Fibroblast of skin of left quadriceps (primary cell): ENCODE measurements at regions not wholly inside any gene's neighbourhood (a gene's known extent, or its start where the extent isn't known, plus 50 kb on each side); places are given as distances from the start of the nearest gene placed in this dataset.

Experiments
- DNase-seq, 2 experiments: peaks; one replicate each; pipeline ENCODE4 v3.0.0-alpha.2; 2013; ENCODE audit warnings: low read depth in 2 of 2

DNA sequence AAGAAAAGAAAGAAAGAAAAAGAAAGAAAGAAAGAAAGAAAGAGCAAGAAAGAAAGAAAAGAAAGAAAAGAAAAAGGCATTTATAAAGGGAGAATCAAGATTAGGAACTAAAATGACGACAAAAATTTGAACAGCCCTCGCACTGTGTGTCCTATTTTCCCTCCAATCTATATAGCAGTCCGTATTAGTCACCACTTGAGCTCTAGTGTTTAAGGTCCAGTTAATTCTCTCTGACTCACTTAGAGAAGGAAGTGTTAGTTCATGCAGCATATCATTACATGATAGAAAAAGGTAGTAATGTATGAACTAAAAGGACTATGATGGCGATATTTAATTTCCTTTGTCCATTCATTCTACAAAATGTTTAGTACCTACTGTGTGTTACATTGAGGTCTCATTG lies 122.7 kb downstream of the CBLL2 start:
- no peak for DNase-seq

DNA sequence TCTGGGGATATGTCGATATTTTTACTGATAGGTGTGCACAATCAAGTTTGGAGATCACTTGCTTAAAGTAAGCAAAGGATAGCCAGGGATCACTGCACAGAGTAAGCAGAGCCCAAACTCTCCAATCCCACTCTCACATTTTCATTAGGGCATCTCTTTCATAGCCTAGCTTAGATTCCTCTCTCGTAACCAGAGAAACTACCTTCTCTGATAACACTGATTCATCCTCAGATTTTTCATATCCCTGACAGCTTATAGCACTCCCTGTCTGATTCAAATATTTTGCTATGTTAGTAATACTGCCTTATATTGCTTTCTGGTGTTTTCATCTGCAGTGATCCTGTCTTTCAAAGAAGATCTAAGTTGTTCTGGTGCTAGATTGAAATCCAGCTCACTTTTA lies 123.7 kb downstream of the CBLL2 start:
- no peak for DNase-seq

DNA sequence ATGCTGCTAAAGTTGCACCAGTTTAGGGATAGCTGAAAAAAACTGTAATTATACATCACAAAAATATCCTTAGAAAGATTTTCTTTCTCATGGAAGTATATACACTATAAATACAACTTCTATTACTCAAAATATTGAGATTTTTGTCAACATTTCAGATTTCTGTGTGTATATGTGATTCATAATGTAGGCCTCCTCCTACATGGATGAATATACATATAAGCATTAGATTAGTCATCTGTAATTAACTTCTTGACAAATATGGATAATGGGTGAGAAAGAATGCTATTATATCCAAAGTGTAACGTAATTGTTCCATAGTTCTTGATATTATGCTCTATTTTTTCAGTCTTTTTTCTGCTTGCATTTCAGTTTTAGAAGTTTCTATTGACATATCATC lies 124.9 kb downstream of the CBLL2 start:
- no peak for DNase-seq

DNA sequence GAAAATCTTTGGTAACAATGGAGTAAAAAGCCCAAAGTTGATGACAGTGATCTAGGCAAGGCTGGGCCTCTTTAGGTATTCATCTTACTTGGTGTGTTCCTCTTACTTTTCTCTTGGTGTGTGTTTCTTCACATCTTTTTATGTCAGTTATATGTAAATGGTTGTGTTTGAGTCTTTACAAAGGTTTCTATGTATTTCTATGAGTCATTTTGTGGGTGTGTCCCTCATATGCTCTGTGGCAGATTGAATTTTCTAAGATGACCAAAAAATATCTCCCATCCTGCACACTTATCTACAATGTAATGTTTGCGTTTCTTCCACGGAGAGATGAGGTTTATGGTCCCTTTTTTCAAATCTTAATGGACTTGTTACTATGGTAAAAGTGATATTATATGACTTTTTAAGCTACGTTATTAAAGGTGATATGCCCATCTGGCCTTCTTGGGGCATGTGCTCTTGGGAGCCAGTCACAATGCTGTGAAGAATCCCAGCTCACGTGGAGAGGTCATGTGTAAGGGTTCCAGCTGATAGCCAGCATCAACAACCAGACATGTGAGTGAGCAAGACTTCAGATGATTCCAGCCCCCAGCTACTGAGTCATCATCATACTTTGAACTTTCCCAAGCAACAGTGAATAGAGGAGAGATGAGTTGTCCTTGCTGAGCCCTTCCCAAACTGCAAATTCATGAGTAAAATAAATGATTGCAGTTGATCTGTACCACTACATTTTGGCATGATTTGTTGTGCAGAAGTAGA lies 126.9 kb downstream of the CBLL2 start:
- no peak for DNase-seq

DNA sequence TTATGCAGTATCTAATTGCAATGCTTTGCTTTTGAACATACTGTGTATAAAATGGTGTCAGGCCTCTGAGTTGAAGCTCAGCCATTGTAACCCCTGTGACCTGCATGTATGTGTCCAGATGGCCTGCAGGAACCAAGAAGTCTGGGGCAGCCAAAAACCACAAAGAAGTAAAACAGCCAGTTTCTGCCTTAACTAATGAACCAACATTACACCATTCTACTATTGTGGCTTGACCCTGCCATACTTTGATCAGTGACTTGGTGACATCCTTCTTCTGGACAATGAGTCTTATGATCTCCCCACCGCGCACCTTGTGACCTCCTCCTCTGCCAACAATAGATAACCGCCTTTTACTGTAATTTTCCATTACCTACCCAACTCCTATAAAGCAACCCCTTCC lies 131.6 kb downstream of the CBLL2 start:
- no peak for DNase-seq

DNA sequence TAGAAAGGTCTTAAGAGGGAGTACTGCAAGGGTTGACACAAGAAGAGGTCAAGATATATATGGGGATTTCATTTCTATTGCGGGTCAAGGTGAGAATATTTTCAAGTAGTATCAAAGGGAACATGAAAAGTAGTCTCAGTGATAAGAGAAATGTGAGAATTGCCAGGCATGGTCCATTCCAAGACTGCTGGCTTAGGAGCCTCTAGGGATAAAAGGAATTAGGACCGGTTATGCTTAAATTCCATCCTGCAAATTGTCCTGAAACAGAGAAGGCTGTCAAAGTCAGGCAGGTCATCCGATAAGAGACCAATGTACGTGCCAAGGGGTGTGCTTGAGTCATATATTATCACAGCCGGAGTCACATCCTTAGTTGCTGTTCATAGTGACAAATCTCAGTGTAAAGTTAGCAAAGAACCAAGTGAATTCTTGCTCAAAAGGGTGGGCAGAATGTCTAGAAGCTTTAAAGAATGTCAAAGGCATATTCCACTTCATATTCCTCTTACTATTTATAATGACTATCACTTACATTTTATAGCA lies 133.6 kb downstream of the CBLL2 start:
- DNase-seq, result no peak

DNA sequence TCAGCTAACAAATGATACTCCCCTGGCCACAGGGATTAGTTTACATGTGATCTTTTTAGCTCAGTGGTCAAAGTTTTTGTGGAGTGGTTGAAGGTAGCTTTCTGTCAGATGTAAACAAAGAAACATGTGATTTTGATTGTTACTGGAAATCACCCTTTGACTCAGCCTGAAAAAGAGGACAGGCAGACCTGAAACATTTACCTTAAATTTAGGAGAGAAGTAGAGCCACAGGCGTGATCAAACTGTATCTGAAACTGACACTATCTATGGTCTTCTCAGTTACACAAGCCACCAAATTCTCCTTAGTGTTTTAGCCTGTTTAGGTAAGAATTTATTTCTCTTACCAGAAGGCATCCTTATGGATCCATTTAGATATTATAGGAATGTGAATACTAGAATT lies 136.7 kb downstream of the CBLL2 start:
- no peak for DNase-seq

DNA sequence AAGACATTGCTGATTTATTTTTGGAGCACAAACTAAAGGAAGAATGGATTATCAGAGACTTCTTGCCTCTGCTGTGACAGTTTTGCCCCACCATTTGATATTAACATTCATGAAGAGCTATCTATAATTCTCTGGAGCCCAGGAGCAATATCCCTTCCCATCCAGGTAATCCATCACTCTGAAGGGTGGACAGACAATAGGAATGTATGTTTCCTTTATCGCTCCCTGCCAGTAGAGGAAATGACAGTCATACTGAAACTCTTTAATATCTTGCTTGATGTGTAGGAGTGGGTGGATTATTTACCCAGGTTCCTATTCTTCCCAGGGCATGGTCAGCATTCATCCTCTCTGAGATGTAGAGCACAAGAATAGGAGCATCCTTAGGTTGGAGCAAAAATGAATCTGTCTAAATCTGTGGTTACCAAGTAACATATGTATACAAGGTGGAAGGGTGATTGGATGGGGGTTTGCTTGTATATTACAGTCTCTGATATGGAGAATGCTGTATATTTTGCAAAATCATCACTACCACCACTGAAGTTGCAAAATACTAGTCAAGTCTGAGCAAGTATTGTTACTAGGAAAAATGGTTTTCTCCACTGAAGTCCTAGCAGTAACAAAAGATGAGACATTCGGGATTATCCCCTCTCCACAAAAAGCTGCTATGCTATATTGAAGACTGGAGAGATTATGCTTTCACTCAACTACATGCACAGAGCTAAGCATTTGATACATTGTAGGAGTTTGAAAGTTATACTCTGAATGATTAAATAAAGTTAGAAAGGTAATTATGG lies 151.6 kb downstream of the CBLL2 start:
- no peak for DNase-seq

DNA sequence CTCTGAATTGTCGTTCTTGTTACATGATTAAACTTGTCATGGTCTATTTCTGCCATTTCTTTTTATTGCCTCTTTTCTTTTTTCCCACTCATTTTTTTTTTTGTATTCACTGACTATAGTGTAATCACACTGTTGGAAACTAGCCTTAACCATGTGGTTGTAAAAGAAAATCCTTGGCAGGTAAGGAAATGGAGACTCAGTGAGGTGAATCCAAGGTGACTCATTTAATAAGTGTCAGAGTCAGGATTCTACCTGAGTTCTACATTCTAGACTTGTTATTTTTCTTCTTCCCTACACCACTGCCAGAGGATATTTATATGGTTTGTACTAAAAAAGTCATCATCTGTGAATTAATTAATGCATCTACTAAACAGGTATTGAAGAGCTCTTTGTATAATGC lies 152.2 kb downstream of the CBLL2 start:
- no peak for DNase-seq

DNA sequence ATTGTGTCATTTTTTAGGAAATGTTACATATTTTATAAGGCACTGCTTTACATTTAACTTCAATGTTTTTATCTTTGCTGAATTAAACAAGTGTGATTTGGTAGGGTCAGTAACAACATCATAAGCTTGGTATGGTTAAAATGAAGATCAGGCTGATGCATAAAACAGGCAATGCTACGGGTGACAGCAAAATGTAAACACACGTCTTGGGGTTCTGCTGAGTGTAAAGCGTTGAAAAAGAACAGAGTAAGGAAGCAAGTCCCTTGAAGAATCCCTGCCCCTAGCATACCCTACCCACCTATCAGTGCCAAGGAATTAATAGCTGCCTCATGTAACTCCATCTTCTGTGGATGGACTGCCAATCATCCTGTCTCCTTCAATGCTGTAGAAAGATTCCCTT lies 157.0 kb downstream of the CBLL2 start:
- DNase-seq, result no peak

DNA sequence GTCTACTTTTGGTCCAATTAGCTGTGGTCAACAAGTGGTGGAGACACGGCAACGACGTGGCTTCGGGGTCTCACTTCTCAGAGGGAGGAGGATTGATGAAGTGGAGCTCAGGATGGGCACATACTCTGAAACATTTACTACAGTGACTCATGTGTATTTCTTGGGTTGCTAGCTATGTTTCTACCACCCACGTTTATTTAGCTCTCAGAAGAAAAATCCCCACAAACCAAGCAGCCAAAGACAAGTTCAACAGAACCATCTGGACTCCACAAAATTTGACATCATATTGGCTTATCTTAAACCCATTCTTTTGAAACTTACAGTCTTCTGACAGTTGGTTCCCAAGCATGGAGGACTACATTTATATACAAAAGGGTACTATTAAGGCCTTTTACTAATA lies 158.0 kb downstream of the CBLL2 start:
- DNase-seq, result no peak

DNA sequence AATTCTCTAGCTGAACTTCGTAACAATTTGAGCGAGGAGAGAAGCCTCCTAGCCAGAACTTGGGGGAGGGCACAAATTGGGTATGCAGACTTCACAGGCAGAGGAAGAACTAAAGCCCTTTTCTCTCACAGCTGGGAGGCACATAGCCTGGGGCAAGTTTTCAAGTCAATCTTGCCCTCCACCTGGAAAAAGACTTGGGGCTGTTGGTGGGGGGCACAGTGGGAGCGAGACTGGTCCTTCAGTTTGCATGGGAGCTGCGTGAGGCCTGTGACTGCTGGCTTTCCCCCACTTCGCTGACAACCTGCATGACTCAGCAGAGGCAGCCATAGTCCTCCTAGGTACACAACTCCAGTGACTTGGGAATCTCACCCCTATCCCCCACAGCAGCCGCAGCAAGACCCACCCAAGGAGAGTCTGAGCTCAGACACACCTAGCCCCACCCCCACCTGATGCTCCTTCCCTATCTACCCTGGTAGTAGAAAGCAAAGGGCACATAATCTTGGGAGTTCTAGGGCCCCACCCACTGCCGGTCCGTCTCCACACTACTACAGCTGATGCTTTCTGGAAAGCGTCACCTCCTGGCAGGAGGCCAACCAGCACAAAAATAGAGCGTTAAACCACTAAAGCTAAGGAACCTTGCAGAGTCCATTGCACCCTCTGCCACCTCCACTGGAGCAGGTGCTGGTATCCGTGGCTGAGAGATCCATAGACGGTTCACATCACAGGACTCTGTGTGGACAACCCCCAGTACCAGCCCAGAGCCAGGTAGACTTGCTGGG lies 160.8 kb downstream of the CBLL2 start:
- DNase-seq, result no peak

DNA sequence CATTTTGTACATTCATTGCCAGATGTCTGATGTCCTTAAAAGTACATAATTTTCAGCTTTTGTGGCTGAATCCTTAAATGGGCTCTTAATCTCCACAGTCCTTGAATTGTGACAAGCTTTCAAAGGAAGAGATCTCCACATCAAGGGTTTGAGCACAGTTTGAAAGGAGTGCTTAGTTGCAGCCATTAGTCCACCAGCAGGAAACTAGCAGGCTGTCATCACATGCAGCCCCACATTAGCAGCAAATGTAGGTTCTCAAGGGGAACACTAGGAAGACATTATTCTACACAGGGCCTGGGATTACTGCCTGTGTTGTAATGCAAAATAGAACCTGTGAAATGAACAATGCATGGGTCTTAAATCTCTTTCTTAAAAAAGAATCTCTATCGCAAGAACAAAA lies 173.2 kb downstream of the CBLL2 start:
- DNase-seq, result no peak

DNA sequence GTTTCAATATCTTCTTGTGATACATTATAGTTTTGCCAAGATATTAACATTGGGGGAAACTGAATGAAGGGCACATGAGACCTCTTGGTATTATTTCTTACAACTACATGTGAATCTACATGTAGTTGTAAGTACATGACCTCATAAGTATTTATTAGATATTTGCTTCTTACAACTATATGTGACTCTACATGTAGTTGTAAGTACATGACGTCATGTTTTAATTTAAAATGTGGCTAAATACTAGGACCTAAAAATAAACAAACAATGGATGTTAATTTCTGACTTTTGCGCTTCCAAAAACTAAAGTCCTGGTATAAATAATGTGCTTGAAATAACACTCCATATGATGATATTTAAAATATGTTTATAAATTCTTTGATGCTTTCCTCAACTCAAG lies 190.2 kb downstream of the CBLL2 start:
- DNase-seq, result no peak

DNA sequence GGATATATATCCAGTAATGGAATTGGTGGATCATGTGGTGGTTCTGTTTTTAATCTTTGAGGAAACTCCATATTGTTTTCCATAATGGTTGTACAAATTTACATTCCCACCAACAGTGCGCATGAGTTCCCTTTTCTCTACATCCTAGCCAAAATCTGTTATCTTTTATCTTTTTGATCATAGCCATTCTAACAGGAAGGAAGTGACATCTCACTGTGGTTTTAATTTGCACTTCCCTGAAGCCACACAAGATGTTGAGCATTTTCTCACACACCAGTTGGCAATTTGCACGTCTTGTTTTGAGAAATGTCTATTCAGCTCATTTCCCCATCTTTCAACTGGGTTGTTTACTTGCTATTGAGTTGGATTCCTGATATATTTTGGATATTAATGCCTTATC lies 194.9 kb downstream of the CBLL2 start:
- DNase-seq, result no peak

DNA sequence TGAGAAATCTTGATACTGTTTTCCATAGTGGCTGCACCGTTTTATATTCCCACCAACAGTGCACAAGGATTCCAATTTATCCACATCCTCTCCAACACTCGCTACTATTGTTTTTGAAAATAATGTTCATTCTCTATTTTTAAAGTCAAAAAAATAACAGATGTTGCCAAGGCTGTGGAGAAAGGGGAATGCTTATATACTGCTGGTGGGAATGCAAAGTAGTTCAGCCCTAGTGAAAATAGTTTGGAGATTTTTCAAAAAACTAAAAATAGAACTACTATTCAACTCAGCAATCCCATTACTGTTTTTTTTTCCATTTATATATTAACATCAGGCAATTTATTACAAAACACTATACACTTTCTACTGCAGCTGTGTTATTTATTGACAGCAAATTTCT lies 208.7 kb downstream of the CBLL2 start:
- no peak for DNase-seq

DNA sequence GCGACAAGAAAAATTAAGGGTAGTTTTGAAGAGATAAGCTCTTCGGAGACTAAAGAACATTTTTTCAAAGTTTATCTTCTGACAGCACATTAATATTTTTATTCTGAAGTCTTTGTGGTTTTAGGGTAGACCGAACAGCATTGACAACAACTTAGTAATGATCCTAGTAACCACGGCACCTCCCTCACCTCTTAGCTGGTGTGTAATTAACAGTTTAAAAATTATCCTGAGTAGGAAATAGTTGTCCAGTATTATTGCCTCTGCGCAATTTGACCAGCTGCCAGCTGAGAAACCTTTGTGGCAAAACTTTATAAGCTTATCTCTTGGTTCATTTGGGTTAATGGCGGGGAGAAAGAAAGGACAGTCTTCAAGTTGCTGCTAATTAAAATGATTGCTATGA lies 213.6 kb downstream of the CBLL2 start:
- DNase-seq, result no peak

DNA sequence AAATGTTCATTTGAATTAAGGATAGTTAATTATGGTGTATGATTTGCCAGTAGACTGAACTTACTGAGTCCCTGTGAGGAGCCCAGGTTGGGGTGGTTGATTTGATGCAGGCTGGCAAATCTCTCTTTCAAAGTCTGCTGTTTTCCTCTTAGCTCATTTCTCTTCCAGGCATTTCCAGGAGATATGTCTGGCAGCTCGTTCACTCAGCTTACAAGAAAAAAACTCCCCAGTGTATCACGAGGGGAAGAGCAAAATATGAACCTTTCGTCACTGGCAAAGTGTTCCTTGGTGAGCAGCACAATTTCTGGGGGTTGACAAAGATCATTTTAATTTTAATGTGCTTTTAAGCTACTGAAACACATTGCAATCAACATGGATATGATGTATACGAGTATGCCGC lies 244.2 kb downstream of the CBLL2 start:
- no peak for DNase-seq

DNA sequence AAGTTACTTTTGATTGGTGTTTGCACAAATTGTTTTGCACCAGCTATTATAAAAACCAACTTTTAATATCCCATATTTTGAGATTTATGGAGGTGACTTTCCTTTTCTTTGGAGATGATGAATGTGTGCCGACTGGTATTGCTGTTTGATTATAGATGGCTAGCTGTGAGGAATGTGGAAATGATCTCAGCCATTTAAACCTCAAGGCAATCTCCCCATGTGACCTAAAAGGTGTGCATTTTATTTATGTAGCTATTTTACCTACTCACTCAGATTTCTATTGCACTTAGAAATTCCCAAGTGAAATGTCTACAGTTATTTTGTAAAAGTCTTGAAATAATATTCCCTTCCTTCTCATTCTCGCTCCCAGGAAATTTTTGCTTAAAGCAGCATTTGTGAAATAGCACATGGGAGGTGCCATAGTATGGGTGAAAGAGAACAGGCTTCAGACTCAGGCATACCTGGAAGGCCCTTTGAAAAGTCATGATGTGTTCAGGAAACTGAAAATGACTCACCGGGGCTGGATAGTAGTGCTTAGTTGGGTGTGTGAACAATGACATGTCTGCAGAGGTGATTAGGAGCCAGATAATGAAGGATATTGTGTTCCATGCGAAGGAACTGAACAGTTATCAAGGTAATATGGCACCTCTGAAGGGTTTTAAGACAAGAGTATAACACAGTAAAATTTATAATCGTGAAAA lies 247.6 kb downstream of the CBLL2 start:
- DNase-seq, result no peak

DNA sequence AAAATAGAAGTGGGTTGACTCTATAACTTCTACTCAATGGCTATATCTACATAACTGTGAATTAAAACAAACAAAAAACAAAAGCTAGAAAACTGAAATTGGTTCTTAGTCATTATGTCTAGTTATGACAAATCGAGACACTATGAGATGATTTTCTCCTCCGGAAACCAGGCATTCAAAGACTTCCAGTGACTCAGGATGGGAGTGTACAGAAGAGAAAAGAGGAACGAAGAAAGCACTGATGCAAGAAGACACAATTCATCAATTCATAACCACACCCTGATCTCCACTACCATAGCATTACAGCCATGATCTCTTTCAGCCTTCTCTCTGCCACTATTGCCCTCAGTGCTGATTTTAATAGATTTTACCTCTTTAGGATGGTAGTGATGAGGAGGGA lies 253.6 kb downstream of the CBLL2 start:
- peak; percentile 18 to 32 for DNase-seq

DNA sequence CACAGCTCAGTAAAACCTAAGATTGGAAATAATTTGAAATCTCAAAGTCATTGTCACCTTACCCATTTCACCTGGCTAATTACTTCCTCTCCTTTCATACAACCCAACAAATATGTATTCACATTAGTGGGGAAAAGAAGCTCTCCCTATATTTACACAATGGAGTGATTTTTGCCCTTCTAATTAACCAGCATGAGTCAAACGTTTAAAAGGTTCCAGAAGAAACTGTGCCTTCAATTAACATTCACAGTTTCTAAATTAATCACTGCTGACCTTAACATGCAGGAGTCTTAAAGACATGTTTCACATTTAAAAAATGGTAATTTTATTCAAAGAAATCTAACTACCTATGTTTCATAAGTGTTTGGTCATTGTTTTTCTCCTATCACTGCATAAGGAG lies 254.6 kb downstream of the CBLL2 start:
- DNase-seq, result no peak

DNA sequence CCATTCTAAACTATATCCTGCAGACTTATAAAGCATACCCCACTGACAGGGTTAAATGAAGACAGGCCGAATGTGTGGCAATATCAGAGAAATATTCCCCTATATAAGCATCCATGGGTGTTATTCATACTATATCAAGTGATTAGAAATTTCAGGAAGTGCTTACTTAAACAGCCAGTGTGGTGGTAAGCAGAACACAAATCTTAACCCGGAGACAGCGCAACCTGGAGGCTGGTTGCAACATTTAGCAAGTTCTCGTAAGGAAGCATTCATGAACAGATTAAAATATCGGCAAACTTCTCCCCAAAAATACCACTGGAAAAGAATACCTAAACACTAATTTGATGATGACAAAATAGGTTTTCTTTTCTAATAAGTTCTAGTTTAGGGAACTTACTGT lies 261.2 kb downstream of the CBLL2 start:
- DNase-seq, result no peak
